GM21529 (cell line): ENCODE measurements at regions not wholly inside any gene's neighbourhood (a gene's known extent, or its start where the extent isn't known, plus 50 kb on each side); places are given as distances from the start of the nearest gene placed in this dataset.
A peak's percentile ranks its signal among the peaks of the same experiment; 100 is the strongest.
"Not testable (repeated sequence)": the region's sequence is repeated elsewhere in the genome, so short reads cannot be mapped to it uniquely, and the experiment has no call there.

Experiments
- ATAC-seq: cut with Tn5 transposase; IDR thresholded peaks from one replicate; pipeline ENCODE4 v1.9.1; 2021; ENCODE audit not compliant: unreplicated experiment

DNA sequence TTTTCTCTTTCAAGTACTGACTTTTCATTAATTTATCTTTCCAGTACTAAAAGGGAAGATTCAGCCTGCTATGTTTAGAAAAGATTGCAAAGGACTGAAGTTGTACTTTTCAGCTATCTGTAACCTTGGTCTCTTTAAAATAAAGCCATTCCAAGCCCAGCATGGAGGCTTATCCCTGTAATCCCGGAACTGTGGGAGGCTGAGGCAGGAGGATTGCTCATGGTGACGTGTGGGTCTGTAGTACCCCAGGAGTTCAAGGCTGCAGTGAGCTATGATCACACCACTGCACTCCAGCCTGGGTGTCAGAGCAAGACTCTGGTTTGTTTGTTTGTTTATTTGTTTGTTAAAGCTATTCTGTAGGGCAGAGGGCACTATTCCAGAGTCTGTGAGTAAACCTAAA is 50.6 kb upstream of the TMEM170B start:
- no peak for ATAC-seq

DNA sequence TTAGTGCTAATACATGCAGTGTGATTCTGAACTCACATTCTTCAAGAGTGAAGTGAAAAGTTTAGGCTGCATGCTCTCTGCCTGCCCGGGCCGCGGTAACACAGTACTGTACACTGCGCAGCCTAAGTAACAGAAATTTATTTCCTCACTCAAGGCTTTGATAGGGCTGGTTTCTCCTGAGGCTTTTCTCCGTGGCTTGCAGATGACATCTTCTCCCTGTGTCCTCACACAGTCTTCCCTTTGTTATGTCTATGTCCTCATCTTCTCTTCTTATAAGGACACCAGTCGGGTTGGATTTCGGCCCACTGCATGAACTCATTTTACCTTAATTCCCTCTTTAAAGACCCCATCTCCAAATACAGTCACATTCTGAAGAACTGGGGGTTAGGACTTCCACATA is 51.1 kb upstream of the TMEM170B start:
- ATAC-seq = no peak

DNA sequence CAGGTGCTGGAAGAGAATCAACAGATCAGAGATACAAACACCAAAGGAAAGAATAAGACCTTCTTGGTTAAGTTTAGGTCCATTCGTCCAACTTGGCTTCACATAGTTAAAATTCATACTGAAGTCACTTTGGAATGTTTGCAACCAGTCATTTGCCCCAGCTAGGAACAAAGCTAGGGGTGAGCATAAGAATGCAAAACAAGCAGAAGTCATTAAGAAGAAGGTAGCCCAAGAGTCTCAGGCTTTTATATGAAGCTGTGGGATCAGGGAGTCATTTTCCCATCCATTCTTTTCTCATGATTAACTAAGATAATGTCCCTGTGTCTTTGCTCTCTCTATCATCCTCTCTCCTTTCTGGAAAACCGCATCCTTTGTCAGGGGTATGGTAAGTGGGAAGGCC is 51.5 kb upstream of the TMEM170B start:
- ATAC-seq = no peak

DNA sequence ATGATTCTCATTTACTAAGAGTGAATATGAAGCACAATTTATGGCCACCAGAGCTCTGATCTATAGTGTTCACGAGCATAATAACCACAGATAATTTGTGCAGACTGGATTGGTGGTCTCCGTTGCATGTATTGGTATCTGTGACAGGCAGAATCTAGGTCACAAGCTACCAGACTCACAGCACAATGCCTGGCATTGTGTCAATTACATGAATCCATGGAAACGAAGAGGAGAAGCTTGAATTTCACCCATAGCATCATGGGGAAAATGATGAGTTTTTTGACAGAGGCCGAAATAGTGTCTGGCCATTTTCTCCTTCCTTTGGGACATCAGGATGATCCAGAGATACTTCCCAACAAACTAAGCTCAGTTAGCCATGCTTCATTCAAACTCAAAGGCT is 52.3 kb upstream of the TMEM170B start:
- no peak for ATAC-seq

DNA sequence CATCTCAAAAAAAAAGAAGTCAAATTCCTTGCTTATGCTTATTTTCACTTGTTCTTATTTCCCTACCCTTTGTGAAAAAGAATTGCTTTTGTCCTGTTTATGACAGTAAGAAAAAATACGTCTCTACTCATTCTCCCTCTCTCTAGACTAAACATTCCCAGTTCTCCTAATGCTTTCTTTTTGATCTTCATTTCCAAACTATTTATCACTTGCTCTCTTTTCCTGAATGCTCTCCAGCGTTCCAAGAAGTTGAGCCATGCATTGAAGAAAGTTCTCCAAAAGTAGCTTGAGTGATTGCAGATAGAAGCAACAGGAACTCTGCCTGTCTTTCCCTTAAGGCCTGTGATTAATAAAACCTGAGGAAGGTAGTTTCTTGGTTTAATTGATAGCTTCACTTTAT is 53.1 kb upstream of the TMEM170B start:
- no peak for ATAC-seq

DNA sequence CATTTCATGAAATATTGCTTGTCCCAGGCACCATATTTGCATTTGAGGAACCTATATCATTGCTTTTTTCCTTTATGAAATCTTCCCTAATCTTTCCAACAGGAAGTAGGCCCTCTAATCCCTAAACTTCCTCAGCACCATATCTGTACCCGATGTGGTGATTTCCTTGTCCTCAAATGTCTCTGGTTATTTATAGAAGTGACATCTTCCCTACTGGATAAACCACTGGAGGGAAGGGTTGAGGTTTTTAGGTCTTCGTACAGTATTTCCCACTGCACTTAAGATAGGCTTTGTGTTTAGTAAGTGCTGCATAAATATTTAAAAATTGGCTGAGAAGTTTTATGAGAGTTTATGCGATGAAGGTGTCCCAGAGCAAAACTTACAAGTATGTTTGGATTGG is 54.9 kb upstream of the TMEM170B start:
- ATAC-seq = no peak

DNA sequence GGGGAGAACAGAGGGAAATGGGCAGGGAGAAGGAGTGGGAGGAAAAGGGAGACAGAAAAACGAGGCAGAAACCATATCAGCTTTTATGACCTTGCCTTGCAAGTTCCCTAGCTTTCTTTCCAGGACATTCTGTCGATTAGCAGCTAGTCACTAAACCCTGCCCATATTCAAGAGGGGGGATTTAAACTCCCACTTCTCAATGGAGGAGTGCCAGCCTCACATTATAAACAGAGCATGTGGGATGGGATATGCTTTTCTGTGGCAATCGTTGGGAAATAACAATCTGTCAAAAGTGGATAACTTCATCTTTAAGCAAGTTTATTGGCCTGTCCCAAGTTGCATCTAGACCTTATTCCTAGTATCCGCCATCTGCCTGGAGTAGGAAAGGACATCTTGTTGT is 57.0 kb upstream of the TMEM170B start:
- no peak for ATAC-seq

DNA sequence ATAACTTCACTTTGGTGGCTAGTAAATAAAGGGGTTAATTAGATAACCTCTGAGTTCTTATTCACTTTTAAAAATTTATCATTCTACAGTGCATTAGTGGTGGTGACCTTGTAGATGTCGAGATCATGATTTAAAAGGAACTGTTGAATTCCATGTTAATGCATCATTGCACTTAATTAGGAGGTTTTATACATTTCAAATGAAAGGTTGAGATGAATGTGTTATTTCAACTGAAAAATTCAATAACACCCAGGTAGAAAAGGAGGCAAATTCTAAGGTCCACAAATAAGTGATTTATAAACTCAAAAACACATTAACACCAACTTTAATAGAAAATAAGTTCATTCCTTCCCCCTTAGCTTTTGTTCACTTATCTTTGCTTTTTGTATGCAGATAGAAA is 58.3 kb upstream of the TMEM170B start:
- ATAC-seq = no peak

DNA sequence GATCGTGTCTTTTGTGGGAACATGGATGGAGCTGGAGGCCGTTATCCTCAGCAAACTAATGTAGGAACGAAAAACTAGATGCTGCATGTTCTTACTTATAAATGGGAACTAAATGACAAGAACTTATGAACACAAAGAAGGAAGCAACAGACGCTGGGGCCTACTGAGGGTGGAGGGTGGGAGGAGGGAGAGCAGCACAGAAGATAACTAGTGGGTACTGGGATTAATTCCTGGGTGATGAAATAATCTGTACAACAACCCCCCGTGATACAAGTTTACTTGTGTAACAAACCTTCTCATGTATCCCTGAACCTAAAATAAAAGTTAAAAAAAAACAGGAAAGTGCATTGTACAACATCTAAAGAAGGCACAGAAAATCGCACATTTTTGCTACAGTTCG is 59.0 kb upstream of the TMEM170B start:
- ATAC-seq = no peak

DNA sequence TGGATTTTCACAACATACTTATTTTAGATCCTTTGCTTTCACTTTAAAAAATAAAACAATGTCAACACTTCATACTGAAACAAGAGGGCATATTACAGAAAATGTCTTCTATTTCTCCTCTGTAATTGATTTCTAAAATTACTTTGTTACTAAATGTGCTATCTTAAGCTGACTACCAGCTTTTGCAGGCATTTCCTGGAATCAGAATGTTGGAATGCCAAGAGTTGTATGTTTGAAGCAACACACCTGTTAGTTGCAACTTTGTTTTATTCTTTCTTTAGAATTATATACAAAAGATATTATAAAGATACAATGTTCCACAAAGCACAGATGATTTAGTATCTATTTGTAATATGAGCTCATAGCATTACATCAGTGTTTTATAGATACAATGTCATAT is 62.5 kb upstream of the TMEM170B start:
- no peak for ATAC-seq

DNA sequence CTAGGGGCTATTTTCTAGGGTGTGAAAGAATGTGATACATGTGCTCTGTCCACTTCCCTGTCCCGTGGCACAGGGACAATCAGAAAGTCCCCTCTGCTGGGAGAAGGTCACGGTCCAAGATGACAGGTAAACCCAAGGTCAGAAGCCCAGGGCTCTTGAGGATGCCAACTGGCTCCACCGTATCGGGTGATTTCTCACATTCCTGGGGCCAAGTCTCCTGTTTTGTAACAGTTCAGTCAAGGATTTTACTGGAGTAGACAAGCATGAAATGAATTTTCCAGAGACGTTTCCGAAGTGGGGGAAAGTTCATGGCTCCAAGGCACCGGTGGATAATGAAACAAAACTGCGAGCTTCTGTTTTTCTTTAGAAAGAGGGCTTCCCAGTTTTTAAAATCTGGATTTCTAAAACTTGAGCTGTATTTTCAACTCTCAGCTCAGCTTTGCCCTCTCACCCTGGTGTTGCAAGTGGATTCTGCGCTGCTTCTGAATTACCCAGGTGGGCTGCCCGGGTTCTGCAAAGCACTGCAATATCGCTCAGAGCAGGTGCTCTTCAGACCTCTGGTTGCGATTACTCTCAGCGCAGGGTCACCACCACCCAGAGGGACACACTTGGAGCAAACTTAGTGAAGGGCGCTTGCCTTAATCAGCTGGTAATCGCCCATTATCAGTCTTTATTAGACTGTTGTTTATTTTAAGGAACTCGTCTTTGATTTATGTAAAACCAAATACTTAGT is 64.4 kb upstream of the TMEM170B start:
- no peak for ATAC-seq

DNA sequence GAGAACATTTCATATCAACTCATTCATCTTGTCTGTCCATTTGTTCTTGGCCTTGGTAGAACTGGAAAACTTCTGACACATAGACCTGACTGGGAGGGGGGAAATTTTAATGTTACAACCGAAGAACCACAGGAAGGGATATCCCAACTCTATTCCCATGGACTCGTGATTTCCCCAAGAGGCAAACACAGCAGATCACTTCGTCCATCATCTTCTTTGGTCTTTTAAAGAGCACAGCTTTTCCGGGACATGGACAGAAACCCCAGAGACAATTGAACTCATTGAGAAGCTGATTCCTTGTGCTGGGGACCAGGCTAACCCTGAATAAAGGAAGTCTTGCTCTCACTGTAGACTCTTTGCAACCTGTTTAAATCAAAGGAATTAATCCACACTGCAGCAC is 66.3 kb upstream of the TMEM170B start:
- no peak for ATAC-seq

DNA sequence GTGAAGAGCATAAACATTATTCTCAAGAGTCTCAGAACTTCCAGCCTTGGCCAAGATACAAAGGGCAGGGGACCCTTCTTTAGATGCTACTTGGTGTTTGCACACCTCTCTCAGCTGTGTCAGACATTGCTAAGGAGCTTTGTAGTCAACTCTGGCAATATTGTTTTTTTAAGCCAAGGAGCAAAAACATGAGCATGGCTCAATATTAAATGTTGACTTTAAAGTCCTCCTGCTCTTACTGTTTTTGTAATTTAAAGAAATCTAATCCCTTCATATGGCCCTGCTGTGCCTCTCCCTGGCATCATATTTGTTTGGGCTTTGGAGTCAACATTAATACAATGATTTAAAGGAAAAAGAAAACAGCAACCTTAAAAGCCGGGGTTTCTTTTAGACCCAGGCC is 67.9 kb upstream of the TMEM170B start:
- ATAC-seq = no peak

DNA sequence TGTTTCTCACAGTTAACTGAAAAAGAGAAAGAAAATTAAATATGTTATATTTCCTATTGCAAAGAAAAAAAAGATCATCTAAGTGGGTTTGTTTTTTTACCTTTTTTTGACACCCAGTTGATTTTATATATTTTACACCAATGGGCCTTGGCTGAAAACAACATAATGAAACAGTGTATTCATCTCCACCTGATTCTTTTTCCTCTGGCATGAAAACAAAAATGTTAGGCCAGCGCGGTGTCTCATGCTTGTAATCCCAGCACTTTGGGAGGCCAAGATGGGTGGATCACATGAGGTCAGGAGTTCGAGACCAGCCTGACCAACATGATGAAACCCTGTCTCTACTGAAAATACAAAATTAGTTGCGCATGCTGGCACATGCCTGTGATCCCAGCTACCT is 69.3 kb upstream of the TMEM170B start:
- ATAC-seq = not testable (repeated sequence)

DNA sequence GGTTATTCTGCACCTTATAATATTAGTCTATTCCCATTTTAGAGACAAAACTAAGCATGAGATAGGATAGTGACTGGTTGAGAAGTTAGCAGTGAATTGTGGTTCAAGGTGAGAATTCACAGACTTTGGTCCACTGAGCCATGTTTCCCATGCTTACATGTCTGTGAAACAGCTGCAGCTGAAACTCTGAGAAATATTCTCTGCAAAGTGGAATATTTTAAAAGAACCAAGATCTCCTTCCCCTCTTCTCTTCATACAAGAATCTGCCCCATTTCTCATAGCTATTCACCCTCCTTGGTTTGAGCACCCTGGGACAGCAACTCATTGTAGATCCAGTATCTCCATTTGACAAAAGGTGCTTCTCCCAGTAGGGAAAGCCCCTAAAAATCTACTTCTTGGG is 70.2 kb upstream of the TMEM170B start:
- peak; percentile 80 for ATAC-seq

DNA sequence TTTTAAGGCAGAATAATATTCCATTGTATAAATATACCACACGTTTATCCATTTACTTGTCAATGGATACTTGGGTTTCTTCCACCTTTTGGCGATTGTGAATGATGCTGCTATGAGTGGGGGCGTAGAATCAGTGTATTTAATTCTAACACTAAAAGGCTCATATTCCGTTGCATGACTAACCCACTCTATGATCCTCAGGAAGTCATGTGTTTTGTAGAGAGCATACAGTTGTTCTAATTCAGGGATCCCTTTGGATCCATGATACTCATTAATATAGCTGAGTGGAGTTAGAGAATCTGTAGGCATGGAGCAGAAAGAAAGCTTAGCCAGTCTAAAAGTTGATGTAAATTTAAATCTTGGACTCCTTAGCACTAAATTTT is 74.2 kb upstream of the TMEM170B start:
- ATAC-seq = no peak

DNA sequence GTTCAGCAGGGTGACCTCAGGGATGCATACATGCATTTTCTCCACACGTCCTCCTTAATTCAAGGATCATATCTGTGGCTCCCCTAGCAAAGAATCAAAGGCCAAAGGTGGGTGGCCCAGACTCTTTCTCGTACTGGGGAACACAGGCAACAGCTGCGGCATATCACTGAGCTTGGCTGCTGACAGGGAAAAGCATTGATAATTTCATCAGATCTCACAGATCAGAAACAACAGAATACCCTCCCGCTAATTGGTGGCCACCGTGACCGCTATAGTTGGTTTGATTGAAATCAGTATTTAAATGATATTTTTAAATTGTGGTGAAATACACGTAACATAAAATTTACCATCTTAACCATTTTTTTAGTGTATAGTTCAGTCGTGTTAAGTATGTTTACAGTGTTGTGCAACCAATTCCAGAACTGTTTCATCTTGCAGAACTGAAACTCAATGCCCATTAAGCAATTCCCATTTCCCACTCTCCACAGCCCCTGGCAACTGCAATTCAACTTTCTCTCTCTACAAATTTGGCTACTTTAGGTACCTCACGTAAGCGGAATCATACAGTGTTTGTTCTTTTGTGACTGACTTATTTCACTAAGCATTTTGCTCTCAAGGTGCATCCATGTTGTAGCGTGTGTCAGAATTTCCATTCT is 74.7 kb upstream of the TMEM170B start:
- ATAC-seq = no peak

DNA sequence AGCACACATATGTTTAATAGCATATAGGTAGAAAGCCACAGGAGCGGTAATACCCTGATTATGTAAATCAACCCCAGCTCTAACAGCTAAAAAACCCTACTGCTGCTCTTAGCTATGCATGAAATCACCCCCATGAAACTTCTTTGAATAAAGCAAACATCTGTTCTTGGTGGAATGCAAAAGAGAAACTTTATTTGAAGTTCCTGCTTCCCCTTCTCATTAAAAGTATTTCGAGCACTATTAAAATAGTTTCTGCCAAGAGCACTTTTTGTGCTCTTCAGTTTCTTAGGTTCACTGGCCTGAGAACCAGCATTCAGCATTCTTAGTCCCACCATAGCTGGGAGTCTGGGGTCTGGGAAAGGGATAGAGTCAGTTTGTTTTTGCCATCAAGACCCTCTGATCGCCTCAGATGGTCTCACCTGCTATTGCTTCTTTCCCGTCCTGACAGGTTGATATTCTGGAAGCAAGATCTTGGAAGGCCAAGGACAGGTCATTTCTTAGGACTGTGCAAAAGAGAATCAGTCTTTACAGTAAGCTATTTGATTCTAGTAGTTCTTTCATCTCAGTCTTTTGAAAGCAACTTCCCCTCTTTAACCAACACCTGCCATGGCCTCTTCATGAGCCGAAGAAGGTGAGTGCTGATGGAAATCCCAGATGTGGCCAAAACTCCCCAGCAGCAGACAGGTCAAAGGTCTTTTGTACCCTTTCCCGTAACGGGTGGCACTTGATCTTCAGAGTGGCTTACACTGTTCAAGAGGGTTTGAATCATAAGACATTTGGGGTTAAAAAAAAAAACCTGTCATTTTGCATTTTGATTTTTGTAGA is 76.5 kb upstream of the TMEM170B start:
- ATAC-seq = peak; percentile 69

DNA sequence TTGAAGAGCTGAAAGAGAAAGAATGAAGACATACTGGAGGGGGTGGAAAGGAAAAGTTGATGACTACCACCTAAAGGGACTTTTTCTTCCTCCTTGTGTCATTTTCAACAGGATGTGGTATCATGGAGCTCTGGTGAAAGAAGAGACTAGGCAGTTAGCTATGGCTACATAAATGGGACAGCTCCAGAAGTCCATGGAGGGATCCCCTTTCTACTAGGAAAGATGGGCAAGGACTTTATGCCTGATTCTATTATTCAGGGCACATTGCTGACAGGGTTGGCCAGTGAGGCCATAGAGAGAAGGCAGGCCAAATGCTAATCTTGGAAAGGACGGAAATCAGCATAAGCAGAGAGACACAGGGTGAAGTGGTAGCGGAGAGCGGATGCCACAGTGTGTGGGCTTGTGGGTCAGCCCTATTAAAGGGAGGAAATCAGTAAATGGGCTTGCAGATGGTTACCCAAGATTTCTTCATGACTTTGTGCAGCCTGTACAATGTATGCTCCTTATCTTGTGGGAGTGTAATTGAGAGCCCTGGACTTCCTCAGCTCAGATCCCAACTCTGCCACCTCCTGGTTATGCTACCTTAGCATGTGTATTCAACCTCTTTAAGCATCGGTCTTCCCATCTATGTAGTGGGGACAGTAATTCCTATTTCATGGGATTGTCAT is 77.4 kb upstream of the TMEM170B start:
- ATAC-seq = peak; percentile 38

DNA sequence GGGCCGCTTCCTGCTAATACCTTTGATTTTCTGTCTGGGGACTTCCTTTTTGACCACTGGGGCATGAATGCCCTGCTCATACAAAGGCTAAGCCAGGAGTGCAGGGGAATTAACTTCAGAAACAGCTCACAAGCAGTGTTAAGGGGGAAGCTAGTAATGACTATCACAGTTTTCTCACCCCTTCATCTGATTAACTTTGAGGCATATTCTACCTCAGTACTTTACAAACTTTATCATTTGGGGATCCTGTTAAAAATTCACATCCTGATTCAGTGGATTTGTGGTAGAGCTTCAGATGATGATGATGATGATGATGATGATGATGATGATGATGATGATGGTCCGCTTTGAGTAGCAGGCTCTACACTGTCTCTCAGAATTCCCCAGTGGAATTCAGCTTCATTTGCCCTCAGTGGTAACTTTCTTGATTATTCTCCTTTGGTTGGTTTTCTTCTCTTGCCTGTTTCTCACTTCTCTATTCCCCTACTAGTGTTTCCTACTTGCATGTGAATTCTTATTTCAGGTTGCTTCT is 78.4 kb upstream of the TMEM170B start:
- peak; percentile 54 for ATAC-seq

DNA sequence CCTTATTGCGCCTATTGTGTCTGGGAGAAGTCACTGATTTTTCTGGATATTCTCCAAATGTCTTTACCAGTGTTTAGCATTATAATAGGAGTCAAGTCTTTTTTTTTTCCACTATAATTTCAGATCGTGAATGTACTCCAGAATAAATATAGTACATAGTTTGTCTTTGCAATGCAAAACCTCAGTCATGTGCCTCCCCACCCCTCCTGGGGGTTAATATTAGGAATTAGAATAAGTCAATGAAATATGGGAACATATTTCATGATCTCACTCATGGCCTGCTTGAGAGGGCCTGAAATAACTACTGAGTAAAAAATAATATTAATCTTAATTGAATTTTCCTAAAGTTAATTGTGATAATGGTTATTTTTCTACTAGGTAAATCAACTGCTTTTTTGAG is 79.0 kb upstream of the TMEM170B start:
- no peak for ATAC-seq
